Transverse colon (tissue), 4 donors: ENCODE measurements at regions not wholly inside any gene's neighbourhood (a gene's known extent, or its start where the extent isn't known, plus 50 kb on each side); places are given as distances from the start of the nearest gene placed in this dataset.

Experiments used
- POLR2AphosphoS5 ChIP-seq, 3 donors: sonication (generic); formaldehyde crosslinking; IDR thresholded peaks; one replicate each; pipeline ENCODE4 v1.6.1; 2016; ENCODE audit warnings: antibody characterized with exemption in 3 of 3
- TF ChIP-seq, protein P1 (sequence below), 5 experiments: fragments of 200-600 bp in 3 of 5; fragments of 450-650 bp in 2 of 5; sonication (generic) in 3 of 5; IDR thresholded peaks; 1 replicate in 2 of 5; 2 replicates in 3 of 5; pipeline ENCODE4 v1.5.1; 2016 to 2017; ENCODE audit warnings: antibody characterized with exemption in 5 of 5, inconsistent platforms in 3 of 5, mild to moderate bottlenecking in 2 of 5, moderate library complexity in 1 of 5

DNA sequence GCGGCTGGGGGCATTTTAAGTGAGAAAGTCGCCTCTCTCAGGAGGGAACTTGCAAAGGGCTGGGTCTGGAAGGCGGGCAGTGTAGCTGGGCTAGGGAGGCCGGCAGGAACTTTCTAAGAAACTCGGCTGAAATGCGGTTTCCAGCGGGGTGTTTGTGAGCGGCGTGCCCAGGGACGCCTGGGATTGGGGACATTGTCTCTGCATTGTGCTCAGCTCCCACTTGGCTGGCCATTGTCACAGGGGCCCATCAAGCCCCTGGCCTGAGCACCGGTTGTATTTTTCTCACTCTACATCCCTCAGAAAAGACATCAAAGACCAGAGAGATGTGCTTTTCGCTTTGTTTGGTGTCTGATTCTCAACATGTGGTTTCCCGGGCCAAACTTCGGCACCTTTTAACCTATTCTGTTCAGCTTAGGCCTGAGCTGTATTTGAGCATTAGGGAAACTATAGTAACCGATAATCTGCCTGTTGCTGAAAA lies 291.1 kb upstream of the IRX3 start:
- TF ChIP-seq, protein P1, sequence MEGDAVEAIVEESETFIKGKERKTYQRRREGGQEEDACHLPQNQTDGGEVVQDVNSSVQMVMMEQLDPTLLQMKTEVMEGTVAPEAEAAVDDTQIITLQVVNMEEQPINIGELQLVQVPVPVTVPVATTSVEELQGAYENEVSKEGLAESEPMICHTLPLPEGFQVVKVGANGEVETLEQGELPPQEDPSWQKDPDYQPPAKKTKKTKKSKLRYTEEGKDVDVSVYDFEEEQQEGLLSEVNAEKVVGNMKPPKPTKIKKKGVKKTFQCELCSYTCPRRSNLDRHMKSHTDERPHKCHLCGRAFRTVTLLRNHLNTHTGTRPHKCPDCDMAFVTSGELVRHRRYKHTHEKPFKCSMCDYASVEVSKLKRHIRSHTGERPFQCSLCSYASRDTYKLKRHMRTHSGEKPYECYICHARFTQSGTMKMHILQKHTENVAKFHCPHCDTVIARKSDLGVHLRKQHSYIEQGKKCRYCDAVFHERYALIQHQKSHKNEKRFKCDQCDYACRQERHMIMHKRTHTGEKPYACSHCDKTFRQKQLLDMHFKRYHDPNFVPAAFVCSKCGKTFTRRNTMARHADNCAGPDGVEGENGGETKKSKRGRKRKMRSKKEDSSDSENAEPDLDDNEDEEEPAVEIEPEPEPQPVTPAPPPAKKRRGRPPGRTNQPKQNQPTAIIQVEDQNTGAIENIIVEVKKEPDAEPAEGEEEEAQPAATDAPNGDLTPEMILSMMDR (IDR thresholded peaks at IDR 0.05), result no peak
- TF ChIP-seq POLR2AphosphoS5 (IDR thresholded peaks at IDR 0.05), result no peak
